A549 (cell line): ENCODE measurements at regions not wholly inside any gene's neighbourhood (a gene's known extent, or its start where the extent isn't known, plus 50 kb on each side); places are given as distances from the start of the nearest gene placed in this dataset.
"Not testable (repeated sequence)": the region's sequence is repeated elsewhere in the genome, so short reads cannot be mapped to it uniquely, and the experiment has no call there.

Source experiments
- ATAC-seq, 2 experiments: fragments of 200-7000 bp in 1 of 2; fragments of >200 bp in 1 of 2; cut with Nextera tagmentation in 1 of 2; cut with Tn5 transposase in 1 of 2; 3 replicates each; pipeline versions ENCODE4 v1.8.0 to v1.9.1; 2018 to 2020; ENCODE audit warnings: mild to moderate bottlenecking in 1 of 2, moderate library complexity in 1 of 2
- CTCF ChIA-PET: fragments of 300-600 bp; sonication (Branson Sonifier 250); formaldehyde crosslinking; extraction: SDS; loops from one replicate; lab custom pipeline; 2021; ENCODE audit warnings: antibody characterized with exemption, inconsistent platforms; lab: Yijun Ruan, JAX
- POLR2A ChIA-PET: fragments of 350-600 bp; formaldehyde crosslinking; extraction: SDS; loops from one replicate; lab custom pipeline; 2021; ENCODE audit warnings: antibody characterized with exemption, inconsistent platforms; lab: Yijun Ruan, JAX
- DNase-seq, 2 experiments: peaks; one replicate each; pipeline versions ENCODE4 v3.0.0 to v3.0.0-alpha.2; 2011 to 2016; ENCODE audit warnings: low read depth in 1 of 2, low spot score in 1 of 2
- FAIRE-seq: peaks from 2 replicates; lab custom pipeline; 2011; peaks lifted over from hg19 to GRCh38; lab: Jason Lieb, UNC
- H3K27ac ChIP-seq, 2 experiments: fragments of >200 bp; sonication (Bioruptor Twin); formaldehyde crosslinking; 3 replicates each; pipeline ENCODE4 v1.5.1; 2016 to 2017
- H3K4me1 ChIP-seq: fragments of >200 bp; sonication (Bioruptor Twin); formaldehyde crosslinking; 3 replicates; pipeline ENCODE4 v1.6.1; 2016
- H3K4me2 ChIP-seq: fragments of >200 bp; sonication (Bioruptor Twin); formaldehyde crosslinking; 3 replicates; pipeline ENCODE4 v1.6.1; 2016
- H3K4me3 ChIP-seq: fragments of >200 bp; sonication (Bioruptor Twin); formaldehyde crosslinking; 3 replicates; pipeline ENCODE4 v1.5.1; 2016
- H3K9me3 ChIP-seq: fragments of >200 bp; sonication (Bioruptor Twin); formaldehyde crosslinking; 3 replicates; pipeline ENCODE4 v1.6.1; 2016
- CEBPB ChIP-seq, 2 experiments: fragments of >200 bp in 1 of 2; sonication (Bioruptor Twin) in 1 of 2; formaldehyde crosslinking in 1 of 2; IDR thresholded peaks; 2 replicates each; pipeline ENCODE4 v1.6.1; 2012 to 2016
- ELK1 ChIP-seq: fragments of 150-350 bp; IDR thresholded peaks from 2 replicates; pipeline ENCODE4 v1.6.1; 2014; ENCODE audit warnings: low read depth, mild to moderate bottlenecking, low read length
- ESRRA ChIP-seq: fragments of 150-350 bp; IDR thresholded peaks from 2 replicates; pipeline ENCODE4 v1.6.1; 2014; ENCODE audit warnings: mild to moderate bottlenecking, low read length, borderline replicate concordance
- JUNB ChIP-seq: fragments of >200 bp; sonication (Bioruptor Twin); formaldehyde crosslinking; IDR thresholded peaks from 2 replicates; pipeline ENCODE4 v1.6.1; 2016
- MAFK ChIP-seq: fragments of 450-650 bp; IDR thresholded peaks from 2 replicates; pipeline ENCODE4 v1.6.1; 2014; ENCODE audit not compliant: partially characterized antibody
- WGBS: methylation state at CpG from one replicate; pipeline ENCODE4 v1.1.6; 2017; ENCODE audit errors: missing lambda C conversion rate; 5-methylcytosine and 5-hydroxymethylcytosine counted together
- TF ChIP-seq, protein P1 (sequence below): IDR thresholded peaks from 2 replicates; pipeline ENCODE4 v1.6.1; 2012; ENCODE audit warnings: low read depth, borderline replicate concordance

DNA sequence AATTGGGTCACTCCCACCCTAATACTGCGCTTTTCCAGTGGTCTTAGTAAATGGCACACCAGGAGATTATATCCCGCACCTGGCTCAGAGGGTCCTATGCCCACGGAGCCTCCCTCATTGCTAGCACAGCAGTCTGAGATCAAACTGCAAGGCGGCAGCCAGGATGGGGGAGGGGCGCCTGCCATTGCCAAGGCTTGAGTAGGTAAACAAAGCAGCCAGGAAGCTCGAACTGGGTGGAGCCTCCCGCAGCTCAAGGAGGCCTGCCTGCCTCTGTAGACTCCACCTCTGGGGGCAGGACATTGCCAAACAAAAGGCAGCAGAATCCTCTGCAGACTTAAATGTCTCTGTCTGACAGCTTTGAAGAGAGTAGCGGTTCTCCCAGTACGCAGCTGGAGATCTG is 52.4 kb upstream of the PMPCB start:
- CTCF ChIA-PET, FAIRE-seq, H3K4me1 ChIP-seq, POLR2A ChIA-PET, ATAC-seq, H3K9me3 ChIP-seq: not testable (repeated sequence)
- Histone ChIP-seq H3K27ac (peak overlapping the region in 1 of 2 experiments; percentile 39; a peak in 1 of 6 replicates), H3K4me2 (peak overlapping the region; percentile 52), H3K4me3 (peak overlapping the region; percentile 36)
- DNase-seq = peak in 1 of 2 experiments; percentile 45
- WGBS = 40% methylated on average over 6 of the region's 9 CpGs

GRCh38 chr7:103240806-103241205 is 56.4 kb upstream of the PMPCB start:
- CTCF ChIA-PET = no interaction called here

GRCh38 chr7:103235824-103236223 is 61.4 kb upstream of the PMPCB start:
- 70% methylated on average over 4 of the region's 4 CpGs for WGBS
- DNase-seq, FAIRE-seq, ATAC-seq, H3K27ac ChIP-seq, H3K9me3 ChIP-seq, H3K4me2 ChIP-seq, POLR2A ChIA-PET, H3K4me1 ChIP-seq, H3K4me3 ChIP-seq, CTCF ChIA-PET: not testable (repeated sequence)

More at GRCh38 chr7:103240806-103241205, 56.4 kb upstream of the PMPCB start:
- H3K4me1 ChIP-seq = no peaks in the 10 kb centered on the region
- ATAC-seq = no peak
- WGBS = 34% methylated on average over 6 of the region's 6 CpGs
- 0 out of 3 replicates have a peak, but pooled peaks cover 2% of the 10 kb centered on the region for H3K9me3 ChIP-seq
- no peak for FAIRE-seq
- POLR2A ChIA-PET = no interaction called here
- DNase-seq = no peak
- no peak for TF ChIP-seq ELK1
- no peak for TF ChIP-seq CEBPB (IDR thresholded peaks at IDR 0.05)
- no peak for TF ChIP-seq JUNB
- TF ChIP-seq ESRRA = no peak
- TF ChIP-seq, protein P1, sequence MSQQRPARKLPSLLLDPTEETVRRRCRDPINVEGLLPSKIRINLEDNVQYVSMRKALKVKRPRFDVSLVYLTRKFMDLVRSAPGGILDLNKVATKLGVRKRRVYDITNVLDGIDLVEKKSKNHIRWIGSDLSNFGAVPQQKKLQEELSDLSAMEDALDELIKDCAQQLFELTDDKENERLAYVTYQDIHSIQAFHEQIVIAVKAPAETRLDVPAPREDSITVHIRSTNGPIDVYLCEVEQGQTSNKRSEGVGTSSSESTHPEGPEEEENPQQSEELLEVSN = no peak
- no peak for TF ChIP-seq MAFK
- no peak overlapping the region for H3K27ac ChIP-seq
- H3K4me3 ChIP-seq = no peak overlapping the region
- no peak overlapping the region for H3K4me2 ChIP-seq

- ATAC-seq, CTCF ChIA-PET, POLR2A ChIA-PET, FAIRE-seq, H3K4me3 ChIP-seq, DNase-seq, H3K27ac ChIP-seq, H3K9me3 ChIP-seq, H3K4me2 ChIP-seq, H3K4me1 ChIP-seq: not testable (repeated sequence)
- WGBS = 92% methylated on average over 2 of the region's 2 CpGs
Observed at GRCh38 chr7:103234877-103235276, 62.4 kb upstream of the PMPCB start.

- H3K4me3 ChIP-seq, DNase-seq, POLR2A ChIA-PET, H3K4me1 ChIP-seq, H3K9me3 ChIP-seq, CTCF ChIA-PET, FAIRE-seq, H3K27ac ChIP-seq, ATAC-seq, H3K4me2 ChIP-seq: not testable (repeated sequence)
- WGBS = 39% methylated on average over 1 of the region's 1 CpG
Observed at GRCh38 chr7:103227787-103228186, 69.4 kb upstream of the PMPCB start.

GRCh38 chr7:103225798-103226197 is 71.4 kb upstream of the PMPCB start:
- FAIRE-seq, H3K9me3 ChIP-seq, H3K27ac ChIP-seq, CTCF ChIA-PET, DNase-seq, H3K4me3 ChIP-seq, ATAC-seq, H3K4me1 ChIP-seq, POLR2A ChIA-PET, H3K4me2 ChIP-seq: not testable (repeated sequence)
- 41% methylated on average over 1 of the region's 1 CpG for WGBS

DNA sequence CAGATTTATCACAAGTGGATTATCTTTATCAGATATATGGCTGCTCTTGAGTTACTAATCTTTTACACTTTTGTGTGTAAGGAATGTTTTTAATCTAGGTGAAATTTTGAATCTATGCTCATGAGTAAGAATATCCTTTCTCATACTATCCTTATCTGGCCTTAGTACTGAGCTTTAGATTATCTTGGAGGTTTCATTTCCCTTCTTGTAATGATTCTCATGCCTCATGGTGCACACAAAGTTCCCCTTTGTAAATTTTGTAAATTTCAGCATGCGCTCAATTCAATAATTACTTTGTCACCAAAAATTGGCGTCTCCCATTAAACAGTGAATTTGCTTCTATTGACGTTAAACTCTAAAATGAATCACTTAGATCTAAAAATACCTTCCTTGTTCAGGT is 74.2 kb upstream of the NAPEPLD start:
- FAIRE-seq, ATAC-seq, H3K4me2 ChIP-seq, H3K9me3 ChIP-seq, H3K4me1 ChIP-seq, POLR2A ChIA-PET, DNase-seq, CTCF ChIA-PET, H3K27ac ChIP-seq, H3K4me3 ChIP-seq: not testable (repeated sequence)
- WGBS = 77% methylated on average over 3 of the region's 3 CpGs
